ENCODE measurements at regions not wholly inside any gene's neighbourhood (a gene's known extent, or its start where the extent isn't known, plus 50 kb on each side); places are given as distances from the start of the nearest gene placed in this dataset.

DNA sequence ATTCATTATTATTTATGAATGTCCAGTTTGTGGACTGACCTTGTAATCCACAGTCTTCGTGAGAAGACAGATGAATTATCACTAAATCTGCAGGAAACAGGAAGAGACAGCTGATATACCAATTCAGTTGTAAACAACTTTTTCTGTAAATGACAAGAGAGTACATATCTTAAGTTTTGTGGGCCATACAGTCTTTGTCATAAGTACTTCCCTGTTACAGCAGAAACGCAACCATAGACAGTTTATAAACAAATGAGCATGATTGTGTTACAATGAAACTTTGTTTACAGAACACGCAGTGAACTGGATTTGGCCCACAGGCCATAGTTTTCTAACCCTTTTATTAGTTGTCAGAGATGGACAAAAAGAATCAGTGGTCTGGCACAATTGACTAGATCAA is 443.4 kb downstream of the PDGFC start:
- H3K9me3 ChIP-seq (ENCODE audit: control insufficient read depth in 2 of 2, insufficient read depth in 1 of 2, low read length in 1 of 2), result no peaks in the 10 kb centered on the region
- no peak overlapping the region for H3K27ac ChIP-seq (ENCODE audit: low read depth in 1 of 2, low read length in 1 of 2)
- DNase-seq (ENCODE audit: low read depth in 6 of 9, low spot score in 9 of 9), result no peak
- no peaks in the 10 kb centered on the region for H3K36me3 ChIP-seq (ENCODE audit: control insufficient read depth in 2 of 2, insufficient read depth in 2 of 2, low read length in 1 of 2)
- no peaks in the 10 kb centered on the region for H3K27me3 ChIP-seq (ENCODE audit: control insufficient read depth in 2 of 2, insufficient read depth in 1 of 2, low read length in 1 of 2)
- no peaks in the 10 kb centered on the region for H3K4me1 ChIP-seq (ENCODE audit: control insufficient read depth in 2 of 2, insufficient read depth in 2 of 2, low read length in 2 of 2)
- no peak overlapping the region for H3K4me3 ChIP-seq (ENCODE audit: low read length in 2 of 2)
- WGBS, result 66% methylated on average over 3 of the region's 3 CpGs

DNA sequence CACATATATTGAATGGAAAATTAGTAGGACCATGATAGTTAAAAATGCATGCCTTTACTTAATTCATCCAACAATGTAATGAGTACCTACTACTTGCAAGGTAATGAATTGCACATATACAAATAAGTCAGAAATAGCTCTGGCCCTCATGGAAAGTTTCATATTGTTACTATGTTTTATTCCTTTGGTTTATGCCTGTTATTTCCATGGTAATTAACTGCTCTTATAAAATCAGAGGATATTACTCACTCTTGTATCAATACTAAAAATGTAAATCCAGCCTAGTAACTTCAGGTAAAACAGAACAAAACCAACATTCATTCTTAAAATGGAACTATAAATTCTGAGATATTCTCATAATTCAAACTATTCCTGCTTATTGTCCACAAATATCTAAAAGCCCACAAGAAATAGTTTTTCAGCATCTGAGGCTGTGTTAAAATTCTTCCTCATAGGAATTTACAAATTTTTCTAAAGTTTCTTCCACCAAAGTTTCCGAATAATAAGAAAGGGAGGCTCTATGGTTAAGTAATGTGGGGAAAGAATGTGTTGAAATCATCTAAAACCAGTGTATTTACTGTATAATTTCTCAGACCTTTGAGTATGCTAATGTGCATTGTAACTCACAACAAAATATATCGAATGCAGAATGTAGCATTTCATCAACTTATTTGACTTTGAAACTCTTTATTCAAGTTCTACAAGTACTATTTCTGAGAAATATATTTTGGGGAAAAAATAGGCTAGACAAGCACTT is 444.2 kb downstream of the PDGFC start:
- DNase-seq (ENCODE audit: low read depth in 6 of 9, low spot score in 9 of 9), result no peak
- Histone ChIP-seq H3K36me3 (ENCODE audit: control insufficient read depth in 2 of 2, insufficient read depth in 2 of 2, low read length in 1 of 2) (no peaks in the 10 kb centered on the region), H3K27ac (ENCODE audit: low read depth in 1 of 2, low read length in 1 of 2) (no peak overlapping the region), H3K4me1 (ENCODE audit: control insufficient read depth in 2 of 2, insufficient read depth in 2 of 2, low read length in 2 of 2) (no peaks in the 10 kb centered on the region), H3K9me3 (ENCODE audit: control insufficient read depth in 2 of 2, insufficient read depth in 1 of 2, low read length in 1 of 2) (no peaks in the 10 kb centered on the region), H3K4me3 (ENCODE audit: low read length in 2 of 2) (no peak overlapping the region), H3K27me3 (ENCODE audit: control insufficient read depth in 2 of 2, insufficient read depth in 1 of 2, low read length in 1 of 2) (no peaks in the 10 kb centered on the region)
- 94% methylated on average over 2 of the region's 2 CpGs for WGBS

GRCh38 chr4:156523991-156524390 is 447.6 kb downstream of the PDGFC start:
- Histone ChIP-seq H3K9me3 (ENCODE audit: control insufficient read depth in 2 of 2, insufficient read depth in 1 of 2, low read length in 1 of 2) (no peaks in the 10 kb centered on the region), H3K4me1 (ENCODE audit: control insufficient read depth in 2 of 2, insufficient read depth in 2 of 2, low read length in 2 of 2) (no peaks in the 10 kb centered on the region), H3K27me3 (ENCODE audit: control insufficient read depth in 2 of 2, insufficient read depth in 1 of 2, low read length in 1 of 2) (no peaks in the 10 kb centered on the region), H3K36me3 (ENCODE audit: control insufficient read depth in 2 of 2, insufficient read depth in 2 of 2, low read length in 1 of 2) (no peaks in the 10 kb centered on the region), H3K4me3 (ENCODE audit: low read length in 2 of 2) (no peak overlapping the region), H3K27ac (ENCODE audit: low read depth in 1 of 2, low read length in 1 of 2) (no peak overlapping the region)
- DNase-seq (ENCODE audit: low read depth in 6 of 9, low spot score in 9 of 9), result no peak
- 90% methylated on average over 1 of the region's 1 CpG for WGBS

DNA sequence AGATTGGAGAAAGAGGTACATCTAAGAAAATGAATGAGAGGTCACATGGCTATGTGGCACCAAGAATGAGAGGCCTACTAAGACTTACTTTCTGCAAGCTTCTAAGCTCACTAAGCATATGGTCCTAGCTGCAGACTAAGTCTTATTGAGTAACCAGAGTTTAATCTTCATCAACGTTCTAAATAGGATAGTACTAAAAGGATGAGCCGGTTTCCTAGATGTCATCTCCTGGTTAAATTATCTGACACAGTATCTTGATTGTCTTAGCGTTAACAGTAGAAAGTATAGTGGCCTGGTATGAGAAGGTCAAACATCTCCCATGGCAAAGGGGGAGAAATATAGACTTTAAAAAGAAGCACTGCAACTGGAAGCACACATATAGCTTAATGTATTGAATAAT is 448.1 kb downstream of the PDGFC start:
- Histone ChIP-seq H3K27me3 (ENCODE audit: control insufficient read depth in 2 of 2, insufficient read depth in 1 of 2, low read length in 1 of 2) (no peaks in the 10 kb centered on the region), H3K4me3 (ENCODE audit: low read length in 2 of 2) (no peak overlapping the region), H3K9me3 (ENCODE audit: control insufficient read depth in 2 of 2, insufficient read depth in 1 of 2, low read length in 1 of 2) (no peaks in the 10 kb centered on the region), H3K36me3 (ENCODE audit: control insufficient read depth in 2 of 2, insufficient read depth in 2 of 2, low read length in 1 of 2) (no peaks in the 10 kb centered on the region), H3K4me1 (ENCODE audit: control insufficient read depth in 2 of 2, insufficient read depth in 2 of 2, low read length in 2 of 2) (no peaks in the 10 kb centered on the region), H3K27ac (ENCODE audit: low read depth in 1 of 2, low read length in 1 of 2) (no peak overlapping the region)
- WGBS, result 98% methylated on average over 3 of the region's 3 CpGs
- no peak for DNase-seq (ENCODE audit: low read depth in 6 of 9, low spot score in 9 of 9)

DNA sequence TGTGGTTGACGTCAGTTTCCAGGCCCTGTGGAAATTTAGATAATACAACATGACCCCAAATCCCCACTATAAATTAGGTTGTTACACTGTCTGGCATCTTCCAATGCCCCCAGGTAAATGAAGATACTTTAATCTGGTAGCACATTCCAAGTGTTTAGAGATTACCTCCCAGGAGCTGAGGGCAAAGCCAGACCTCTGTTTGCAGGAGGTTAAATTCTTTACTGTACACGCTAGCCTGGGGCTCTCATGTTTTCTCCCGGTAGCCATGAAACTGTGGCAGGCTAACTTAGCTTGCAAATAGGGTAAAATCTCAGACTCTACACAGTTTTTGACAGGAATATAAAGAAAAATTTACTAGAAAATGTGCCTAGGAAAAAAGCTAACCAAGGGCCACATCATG is 450.0 kb downstream of the PDGFC start:
- WGBS, result 97% methylated on average over 3 of the region's 3 CpGs
- Histone ChIP-seq H3K4me3 (ENCODE audit: low read length in 2 of 2) (no peak overlapping the region), H3K27ac (ENCODE audit: low read depth in 1 of 2, low read length in 1 of 2) (no peak overlapping the region), H3K9me3 (ENCODE audit: control insufficient read depth in 2 of 2, insufficient read depth in 1 of 2, low read length in 1 of 2) (no peaks in the 10 kb centered on the region), H3K27me3 (ENCODE audit: control insufficient read depth in 2 of 2, insufficient read depth in 1 of 2, low read length in 1 of 2) (no peaks in the 10 kb centered on the region), H3K36me3 (ENCODE audit: control insufficient read depth in 2 of 2, insufficient read depth in 2 of 2, low read length in 1 of 2) (no peaks in the 10 kb centered on the region), H3K4me1 (ENCODE audit: control insufficient read depth in 2 of 2, insufficient read depth in 2 of 2, low read length in 2 of 2) (no peaks in the 10 kb centered on the region)
- DNase-seq (ENCODE audit: low read depth in 6 of 9, low spot score in 9 of 9), result no peak

GRCh38 chr4:156517956-156518355 is 453.6 kb downstream of the PDGFC start:
- no peak for DNase-seq (ENCODE audit: low read depth in 6 of 9, low spot score in 9 of 9)
- Histone ChIP-seq H3K4me3 (ENCODE audit: low read length in 2 of 2) (no peak overlapping the region), H3K4me1 (ENCODE audit: control insufficient read depth in 2 of 2, insufficient read depth in 2 of 2, low read length in 2 of 2) (no peaks in the 10 kb centered on the region), H3K27ac (ENCODE audit: low read depth in 1 of 2, low read length in 1 of 2) (no peak overlapping the region), H3K27me3 (ENCODE audit: control insufficient read depth in 2 of 2, insufficient read depth in 1 of 2, low read length in 1 of 2) (no peaks in the 10 kb centered on the region), H3K36me3 (ENCODE audit: control insufficient read depth in 2 of 2, insufficient read depth in 2 of 2, low read length in 1 of 2) (no peaks in the 10 kb centered on the region), H3K9me3 (ENCODE audit: control insufficient read depth in 2 of 2, insufficient read depth in 1 of 2, low read length in 1 of 2) (no peaks in the 10 kb centered on the region)
- WGBS, result 90% methylated on average over 2 of the region's 2 CpGs

DNA sequence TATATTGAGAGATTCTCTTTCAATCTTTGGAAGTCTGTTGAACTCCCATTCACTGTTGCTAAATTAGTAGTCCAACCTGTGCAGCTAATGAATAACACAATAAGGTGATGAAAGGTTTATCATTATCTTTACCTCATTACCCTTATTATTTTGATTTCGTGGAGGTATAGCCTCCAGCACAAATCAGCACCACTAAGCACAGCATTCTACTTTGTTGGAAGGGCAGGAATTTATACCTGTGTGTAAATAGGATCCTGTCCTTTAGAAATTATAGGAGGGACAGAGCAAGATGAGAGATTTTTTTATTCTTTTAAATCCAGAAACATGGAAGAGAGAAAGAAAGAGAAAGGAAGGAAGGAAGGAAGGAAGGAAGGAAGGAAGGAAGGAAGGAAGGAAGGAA is 454.1 kb downstream of the PDGFC start:
- Histone ChIP-seq H3K4me3 (ENCODE audit: low read length in 2 of 2) (no peak overlapping the region), H3K27ac (ENCODE audit: low read depth in 1 of 2, low read length in 1 of 2) (no peak overlapping the region), H3K4me1 (ENCODE audit: control insufficient read depth in 2 of 2, insufficient read depth in 2 of 2, low read length in 2 of 2) (no peaks in the 10 kb centered on the region), H3K9me3 (ENCODE audit: control insufficient read depth in 2 of 2, insufficient read depth in 1 of 2, low read length in 1 of 2) (no peaks in the 10 kb centered on the region), H3K36me3 (ENCODE audit: control insufficient read depth in 2 of 2, insufficient read depth in 2 of 2, low read length in 1 of 2) (no peaks in the 10 kb centered on the region), H3K27me3 (ENCODE audit: control insufficient read depth in 2 of 2, insufficient read depth in 1 of 2, low read length in 1 of 2) (no peaks in the 10 kb centered on the region)
- WGBS, result 88% methylated on average over 1 of the region's 1 CpG
- DNase-seq (ENCODE audit: low read depth in 6 of 9, low spot score in 9 of 9), result no peak

- no peaks in the 10 kb centered on the region for H3K4me1 ChIP-seq (ENCODE audit: control insufficient read depth in 2 of 2, insufficient read depth in 2 of 2, low read length in 2 of 2)
- WGBS, result 99% methylated on average over 1 of the region's 1 CpG
- no peak overlapping the region for H3K4me3 ChIP-seq (ENCODE audit: low read length in 2 of 2)
- no peaks in the 10 kb centered on the region for H3K27me3 ChIP-seq (ENCODE audit: control insufficient read depth in 2 of 2, insufficient read depth in 1 of 2, low read length in 1 of 2)
- H3K27ac ChIP-seq (ENCODE audit: low read depth in 1 of 2, low read length in 1 of 2), result no peak overlapping the region
- DNase-seq (ENCODE audit: low read depth in 6 of 9, low spot score in 9 of 9), result no peak
- H3K9me3 ChIP-seq (ENCODE audit: control insufficient read depth in 2 of 2, insufficient read depth in 1 of 2, low read length in 1 of 2), result no peaks in the 10 kb centered on the region
- H3K36me3 ChIP-seq (ENCODE audit: control insufficient read depth in 2 of 2, insufficient read depth in 2 of 2, low read length in 1 of 2), result no peaks in the 10 kb centered on the region
Observed at GRCh38 chr4:156516698-156517097, 454.9 kb downstream of the PDGFC start.

DNA sequence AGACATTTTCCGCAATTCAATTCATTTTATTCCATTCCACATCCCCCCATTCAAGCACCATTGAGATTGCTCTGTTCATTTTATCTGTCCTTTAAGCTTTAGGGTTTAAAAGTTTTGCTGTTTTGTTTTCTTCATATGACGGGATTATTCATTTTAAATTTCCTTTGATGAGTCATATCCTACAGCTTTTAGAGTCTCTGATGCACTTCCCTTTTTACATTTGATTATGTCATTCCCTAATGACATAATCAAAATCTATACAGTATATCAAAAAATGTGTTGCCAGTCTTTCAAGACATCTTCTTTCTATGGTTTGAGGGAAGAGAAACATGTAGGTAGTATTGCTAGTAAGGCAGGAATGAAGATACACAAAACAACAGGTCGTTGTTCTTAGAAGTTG is 456.3 kb downstream of the PDGFC start:
- DNase-seq (ENCODE audit: low read depth in 6 of 9, low spot score in 9 of 9), result no peak
- Histone ChIP-seq H3K9me3 (ENCODE audit: control insufficient read depth in 2 of 2, insufficient read depth in 1 of 2, low read length in 1 of 2) (no peaks in the 10 kb centered on the region), H3K4me3 (ENCODE audit: low read length in 2 of 2) (no peak overlapping the region), H3K36me3 (ENCODE audit: control insufficient read depth in 2 of 2, insufficient read depth in 2 of 2, low read length in 1 of 2) (no peaks in the 10 kb centered on the region), H3K4me1 (ENCODE audit: control insufficient read depth in 2 of 2, insufficient read depth in 2 of 2, low read length in 2 of 2) (no peaks in the 10 kb centered on the region), H3K27ac (ENCODE audit: low read depth in 1 of 2, low read length in 1 of 2) (no peak overlapping the region), H3K27me3 (ENCODE audit: control insufficient read depth in 2 of 2, insufficient read depth in 1 of 2, low read length in 1 of 2) (no peaks in the 10 kb centered on the region)
- WGBS, result 84% methylated on average over 3 of the region's 3 CpGs
